Lung (tissue), 11 donors: ENCODE measurements at regions not wholly inside any gene's neighbourhood (a gene's known extent, or its start where the extent isn't known, plus 50 kb on each side); places are given as distances from the start of the nearest gene placed in this dataset.

ENCODE experiments used
- ATAC-seq: fragments of 200-7000 bp; cut with Tn5 transposase; one replicate; pipeline ENCODE4 v1.9.1; 2020; ENCODE audit warnings: moderate number of reproducible peaks; ENCODE audit not compliant: insufficient read depth, low FRiP score
- DNase-seq, 3 donors: peaks; one replicate each; pipeline ENCODE4 v3.0.0-alpha.2; 2013 to 2017
- H3K27ac ChIP-seq, 2 donors: one replicate each; pipeline ENCODE4 v1.5.1; 2013; ENCODE audit warnings: mild to moderate bottlenecking in 2 of 2, moderate library complexity in 2 of 2, control low read depth in 1 of 2, inconsistent platforms in 1 of 2, low read depth in 1 of 2, low read length in 1 of 2
- H3K27me3 ChIP-seq, 3 donors: one replicate each; pipeline ENCODE4 v1.5.1; 2013; ENCODE audit warnings: low read length in 2 of 3; ENCODE audit not compliant: control insufficient read depth in 3 of 3, insufficient read depth in 3 of 3
- H3K36me3 ChIP-seq, 4 donors: one replicate each; pipeline ENCODE4 v1.5.1; 2013; ENCODE audit warnings: low read length in 4 of 4, mild to moderate bottlenecking in 1 of 4, moderate library complexity in 1 of 4; ENCODE audit not compliant: control insufficient read depth in 4 of 4, insufficient read depth in 4 of 4
- H3K4me1 ChIP-seq, 5 donors: one replicate each; pipeline ENCODE4 v1.5.1; 2013; ENCODE audit warnings: low read length in 5 of 5, mild to moderate bottlenecking in 2 of 5, moderate library complexity in 1 of 5; ENCODE audit not compliant: control insufficient read depth in 5 of 5, insufficient read depth in 5 of 5
- H3K4me3 ChIP-seq: one replicate; pipeline ENCODE4 v1.5.1; 2013; ENCODE audit warnings: mild to moderate bottlenecking, control low read depth, moderate library complexity
- H3K9ac ChIP-seq, 2 donors: one replicate each; pipeline ENCODE4 v1.5.1; 2013; ENCODE audit warnings: low read length in 2 of 2, control low read depth in 1 of 2; ENCODE audit not compliant: insufficient read depth in 1 of 2
- H3K9me3 ChIP-seq, 4 donors: one replicate each; pipeline ENCODE4 v1.5.1; 2013; ENCODE audit warnings: low read length in 3 of 4, mild to moderate bottlenecking in 1 of 4, moderate library complexity in 1 of 4; ENCODE audit not compliant: control insufficient read depth in 4 of 4, insufficient read depth in 3 of 4
- WGBS, 2 donors: extraction: QIAGEN DNeasy Blood & Tissue Kit; methylation state at CpG; one replicate each; pipeline ENCODE4 v1.1.7; 2013; 5-methylcytosine and 5-hydroxymethylcytosine counted together
- TF ChIP-seq, protein P1 (sequence below): IDR thresholded peaks from 2 replicates; pipeline ENCODE4 v1.5.1; 2012; ENCODE audit warnings: mild to moderate bottlenecking; ENCODE audit errors: control extremely low read depth, extremely low read depth
- donor health status: control.
- donor health status: control.
- donor health status: Bipolar disorder and iron deficiency.
- donor health status: healthy.
- donor health status: DM: yes; HTN: yes; CAD: no.

DNA sequence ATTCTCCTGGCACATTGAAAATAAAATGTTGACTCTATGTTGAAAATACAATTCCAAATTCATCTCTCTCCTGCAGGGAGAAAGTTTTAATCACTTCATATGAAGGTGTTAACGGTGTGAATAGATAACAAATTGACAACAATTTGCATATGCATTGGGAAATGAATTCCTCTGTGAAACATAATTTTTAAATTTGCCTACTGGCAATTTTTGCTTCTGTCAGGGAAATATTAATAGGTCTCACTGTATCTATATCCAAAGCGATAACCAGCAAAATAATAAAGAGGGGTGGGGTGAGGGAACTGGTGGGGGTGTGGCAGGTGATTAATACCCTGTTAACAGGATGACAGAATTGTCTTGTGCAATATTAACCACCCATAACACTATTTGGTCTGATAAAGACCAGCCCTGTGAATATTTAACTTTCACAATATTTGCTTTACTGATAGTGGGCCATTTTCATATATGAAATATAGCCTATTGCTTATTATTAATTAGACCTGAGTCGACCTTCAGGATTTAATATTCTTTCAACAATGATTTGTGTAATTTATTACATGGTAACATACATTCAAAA, 239.0 kb upstream of the SSTR1 start:
- no peak overlapping the region for H3K4me3 ChIP-seq
- no peak overlapping the region for H3K9ac ChIP-seq
- H3K9me3 ChIP-seq = no peaks in the 10 kb centered on the region
- no peak for DNase-seq
- no peaks in the 10 kb centered on the region for H3K27me3 ChIP-seq
- no peak for ATAC-seq
- no peaks in the 10 kb centered on the region for H3K36me3 ChIP-seq
- H3K27ac ChIP-seq = no peak overlapping the region
- WGBS, 2 donors = 78 to 88% methylated on average over 3 of the region's 3 CpGs
- H3K4me1 ChIP-seq = peaks cover 0 to 7% (median 0%) of the 10 kb centered on the region in 5 donors
- TF ChIP-seq, protein P1, sequence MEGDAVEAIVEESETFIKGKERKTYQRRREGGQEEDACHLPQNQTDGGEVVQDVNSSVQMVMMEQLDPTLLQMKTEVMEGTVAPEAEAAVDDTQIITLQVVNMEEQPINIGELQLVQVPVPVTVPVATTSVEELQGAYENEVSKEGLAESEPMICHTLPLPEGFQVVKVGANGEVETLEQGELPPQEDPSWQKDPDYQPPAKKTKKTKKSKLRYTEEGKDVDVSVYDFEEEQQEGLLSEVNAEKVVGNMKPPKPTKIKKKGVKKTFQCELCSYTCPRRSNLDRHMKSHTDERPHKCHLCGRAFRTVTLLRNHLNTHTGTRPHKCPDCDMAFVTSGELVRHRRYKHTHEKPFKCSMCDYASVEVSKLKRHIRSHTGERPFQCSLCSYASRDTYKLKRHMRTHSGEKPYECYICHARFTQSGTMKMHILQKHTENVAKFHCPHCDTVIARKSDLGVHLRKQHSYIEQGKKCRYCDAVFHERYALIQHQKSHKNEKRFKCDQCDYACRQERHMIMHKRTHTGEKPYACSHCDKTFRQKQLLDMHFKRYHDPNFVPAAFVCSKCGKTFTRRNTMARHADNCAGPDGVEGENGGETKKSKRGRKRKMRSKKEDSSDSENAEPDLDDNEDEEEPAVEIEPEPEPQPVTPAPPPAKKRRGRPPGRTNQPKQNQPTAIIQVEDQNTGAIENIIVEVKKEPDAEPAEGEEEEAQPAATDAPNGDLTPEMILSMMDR = no peak

DNA sequence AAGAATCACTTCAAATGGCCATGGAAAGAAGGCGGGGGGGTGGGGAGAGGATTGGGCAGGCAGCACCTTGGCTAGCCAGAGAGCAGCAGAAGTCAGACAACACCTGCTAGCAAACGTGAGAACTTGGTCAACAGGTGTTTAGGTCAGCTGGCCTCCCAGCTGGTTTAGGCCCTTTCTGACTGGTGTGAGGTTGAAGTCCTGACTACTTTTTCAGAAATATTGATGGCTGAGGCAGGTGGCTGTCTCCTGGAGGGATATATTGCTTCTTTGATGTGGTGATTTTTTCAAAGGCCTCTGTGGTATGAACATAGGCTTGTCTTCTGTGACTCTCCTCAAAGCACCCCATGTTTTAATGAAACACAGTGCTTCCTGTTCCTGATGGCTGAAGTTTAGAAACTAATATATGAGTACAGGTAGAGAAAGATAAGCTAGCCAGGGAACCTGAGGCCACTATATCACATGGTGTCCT, 238.2 kb upstream of the SSTR1 start:
- no peak overlapping the region for H3K27ac ChIP-seq
- H3K4me1 ChIP-seq = peaks cover 0 to 7% (median 0%) of the 10 kb centered on the region in 5 donors
- no peaks in the 10 kb centered on the region for H3K36me3 ChIP-seq
- ATAC-seq (no peak), DNase-seq (no peak)
- 71 to 72% methylated on average over 2 of the region's 2 CpGs for WGBS, 2 donors
- no peak overlapping the region for H3K4me3 ChIP-seq
- TF ChIP-seq, protein P1 = no peak
- no peak overlapping the region for H3K9ac ChIP-seq
- H3K27me3 ChIP-seq = no peaks in the 10 kb centered on the region
- no peaks in the 10 kb centered on the region for H3K9me3 ChIP-seq

DNA sequence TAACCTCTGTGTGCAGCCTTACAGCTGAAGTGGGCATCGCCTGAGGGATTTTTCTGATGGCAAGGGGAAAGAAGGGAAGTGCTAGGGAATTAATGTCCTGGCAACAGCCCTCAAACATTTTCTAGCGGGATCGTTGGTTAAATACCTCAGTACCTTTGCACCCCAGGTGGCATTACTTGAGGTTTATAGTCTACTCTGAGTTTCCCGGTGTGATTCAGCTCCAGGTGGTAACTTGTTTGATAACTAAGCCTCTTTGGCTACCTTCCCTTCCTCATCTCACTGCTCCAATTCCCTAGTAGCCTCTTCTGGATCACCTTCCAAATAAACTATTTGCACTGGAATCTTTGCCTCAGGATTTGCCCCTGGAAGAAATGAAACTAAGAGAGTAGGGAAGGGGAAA, 237.0 kb upstream of the SSTR1 start:
- Histone ChIP-seq H3K36me3 (no peaks in the 10 kb centered on the region), H3K9me3 (no peaks in the 10 kb centered on the region), H3K27me3 (no peaks in the 10 kb centered on the region), H3K4me3 (no peak overlapping the region), H3K27ac (no peak overlapping the region), H3K9ac (no peak overlapping the region), H3K4me1 (peaks cover 0 to 7% (median 0%) of the 10 kb centered on the region in 5 donors)
- 90 to 92% methylated on average over 4 of the region's 4 CpGs for WGBS, 2 donors
- ATAC-seq = no peak
- TF ChIP-seq, protein P1 = no peak
- no peak for DNase-seq
